KMS-11 (cell line): ENCODE measurements at regions not wholly inside any gene's neighbourhood (a gene's known extent, or its start where the extent isn't known, plus 50 kb on each side); places are given as distances from the start of the nearest gene placed in this dataset.
"Not testable (repeated sequence)": the region's sequence is repeated elsewhere in the genome, so short reads cannot be mapped to it uniquely, and the experiment has no call there.

ENCODE experiments used
- H2AFZ ChIP-seq: fragments of 200-600 bp; sonication (generic); 2 replicates; pipeline ENCODE4 v1.6.1; 2016; ENCODE audit warnings: antibody characterized with exemption, mixed run types, low read depth
- H3K27ac ChIP-seq: fragments of 200-600 bp; sonication (generic); 2 replicates; pipeline ENCODE4 v1.6.1; 2016; ENCODE audit warnings: mild to moderate bottlenecking, mixed run types
- H3K27me3 ChIP-seq: fragments of 200-600 bp; sonication (generic); 2 replicates; pipeline ENCODE4 v1.6.1; 2017; ENCODE audit warnings: mild to moderate bottlenecking, low read depth, mixed run types, moderate library complexity; ENCODE audit not compliant: insufficient read depth
- H3K36me3 ChIP-seq: fragments of 200-600 bp; sonication (generic); 2 replicates; pipeline ENCODE4 v1.6.1; 2017; ENCODE audit warnings: mild to moderate bottlenecking, mixed run types; ENCODE audit not compliant: insufficient read depth
- H3K4me1 ChIP-seq: fragments of 200-600 bp; sonication (generic); 2 replicates; pipeline ENCODE4 v1.6.1; 2016; ENCODE audit warnings: mild to moderate bottlenecking, low read depth, mixed run types; ENCODE audit not compliant: poor library complexity, severe bottlenecking
- H3K4me2 ChIP-seq: fragments of 200-600 bp; sonication (generic); 2 replicates; pipeline ENCODE4 v1.7.0; 2016; ENCODE audit warnings: mild to moderate bottlenecking, mixed run types
- H3K4me3 ChIP-seq: fragments of 200-600 bp; sonication (generic); IDR thresholded peaks from 2 replicates; pipeline ENCODE4 v1.6.1; 2017; ENCODE audit warnings: low read depth, low read length, mixed read lengths; ENCODE audit not compliant: insufficient read depth
- H3K79me2 ChIP-seq: fragments of 200-600 bp; sonication (generic); 2 replicates; pipeline ENCODE4 v1.6.1; 2016; ENCODE audit warnings: low read depth, mixed run types; ENCODE audit not compliant: insufficient read depth
- H3K9ac ChIP-seq: fragments of 200-600 bp; sonication (generic); 2 replicates; pipeline ENCODE4 v1.6.1; 2016; ENCODE audit warnings: mild to moderate bottlenecking, mixed run types
- H4K20me1 ChIP-seq: fragments of 200-600 bp; sonication (generic); 2 replicates; pipeline ENCODE4 v1.6.1; 2016; ENCODE audit warnings: mild to moderate bottlenecking, mixed run types; ENCODE audit not compliant: insufficient read depth
- TF ChIP-seq, protein P1 (sequence below): fragments of 200-600 bp; sonication (generic); conservative IDR thresholded peaks from 2 replicates; pipeline ENCODE4 v1.6.1; 2017; ENCODE audit warnings: low read depth, mild to moderate bottlenecking, antibody characterized with exemption, low read length, moderate library complexity, mixed read lengths

DNA sequence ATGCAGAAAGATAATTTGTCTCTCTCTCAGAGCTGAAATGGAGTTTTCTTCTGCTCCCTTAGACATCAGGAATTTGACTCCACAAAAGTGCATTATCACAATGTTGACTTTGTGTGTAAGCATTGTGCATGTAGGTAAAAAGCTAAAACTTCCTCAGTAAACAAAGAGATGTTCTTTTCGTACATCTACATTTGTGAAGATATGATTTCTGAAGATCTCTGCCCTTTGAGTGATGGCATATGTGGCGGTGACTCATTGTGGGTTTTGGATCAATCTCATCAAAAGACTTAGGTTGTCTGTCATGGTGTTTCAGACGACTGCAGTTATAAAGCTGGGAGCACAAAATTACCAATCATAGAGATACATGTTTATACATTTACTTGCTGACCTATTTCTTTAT, 411.4 kb upstream of the LMO3 start:
- Histone ChIP-seq H3K4me2 (no peak overlapping the region), H3K4me3 (no peak overlapping the region), H2AFZ (no peak overlapping the region), H3K27me3 (no peaks in the 10 kb centered on the region), H3K9ac (no peak overlapping the region), H3K4me1 (no peaks in the 10 kb centered on the region), H3K79me2 (no peaks in the 10 kb centered on the region), H4K20me1 (no peaks in the 10 kb centered on the region), H3K27ac (no peak overlapping the region), H3K36me3 (no peaks in the 10 kb centered on the region)
- TF ChIP-seq, protein P1, sequence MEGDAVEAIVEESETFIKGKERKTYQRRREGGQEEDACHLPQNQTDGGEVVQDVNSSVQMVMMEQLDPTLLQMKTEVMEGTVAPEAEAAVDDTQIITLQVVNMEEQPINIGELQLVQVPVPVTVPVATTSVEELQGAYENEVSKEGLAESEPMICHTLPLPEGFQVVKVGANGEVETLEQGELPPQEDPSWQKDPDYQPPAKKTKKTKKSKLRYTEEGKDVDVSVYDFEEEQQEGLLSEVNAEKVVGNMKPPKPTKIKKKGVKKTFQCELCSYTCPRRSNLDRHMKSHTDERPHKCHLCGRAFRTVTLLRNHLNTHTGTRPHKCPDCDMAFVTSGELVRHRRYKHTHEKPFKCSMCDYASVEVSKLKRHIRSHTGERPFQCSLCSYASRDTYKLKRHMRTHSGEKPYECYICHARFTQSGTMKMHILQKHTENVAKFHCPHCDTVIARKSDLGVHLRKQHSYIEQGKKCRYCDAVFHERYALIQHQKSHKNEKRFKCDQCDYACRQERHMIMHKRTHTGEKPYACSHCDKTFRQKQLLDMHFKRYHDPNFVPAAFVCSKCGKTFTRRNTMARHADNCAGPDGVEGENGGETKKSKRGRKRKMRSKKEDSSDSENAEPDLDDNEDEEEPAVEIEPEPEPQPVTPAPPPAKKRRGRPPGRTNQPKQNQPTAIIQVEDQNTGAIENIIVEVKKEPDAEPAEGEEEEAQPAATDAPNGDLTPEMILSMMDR, result no peak

DNA sequence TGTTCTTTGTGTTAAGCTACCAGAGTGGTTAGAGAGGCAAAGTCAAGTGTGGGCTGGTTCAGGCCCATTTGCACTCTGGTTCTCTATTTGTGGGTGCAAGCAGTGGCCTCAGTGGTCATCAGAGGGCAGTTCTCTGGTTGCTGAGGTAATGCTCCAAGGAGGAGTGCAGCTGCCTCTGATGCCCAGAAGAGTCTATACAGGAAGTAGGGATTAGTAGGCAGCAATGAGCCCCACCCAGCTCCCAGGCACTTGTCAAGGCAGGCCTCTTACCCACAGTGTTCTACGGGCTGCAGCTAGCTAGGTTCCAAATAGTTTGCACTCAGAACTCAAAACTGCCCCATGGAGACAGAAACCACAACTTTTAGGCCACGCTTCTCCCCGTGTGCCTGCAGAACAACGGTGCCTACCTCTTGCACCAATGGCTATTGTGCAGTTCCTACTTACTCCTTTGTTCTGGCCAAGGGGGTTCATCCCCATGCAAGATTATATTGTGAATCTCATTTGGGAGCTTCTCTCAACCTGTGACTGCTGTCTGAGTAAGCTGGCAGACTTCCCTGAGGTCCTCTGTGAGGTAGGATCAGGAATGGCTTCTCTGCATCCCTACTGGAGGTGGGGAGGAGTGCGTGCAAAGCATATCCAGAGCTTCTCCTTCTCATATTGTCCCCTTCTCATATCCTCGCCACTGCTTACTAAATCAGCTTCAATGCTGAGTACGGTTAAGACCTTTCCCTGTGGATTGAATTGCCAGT, 410.3 kb upstream of the LMO3 start:
- no peak overlapping the region for H2AFZ ChIP-seq
- no peak overlapping the region for H3K27ac ChIP-seq
- TF ChIP-seq, protein P1, result no peak
- H4K20me1 ChIP-seq, result no peaks in the 10 kb centered on the region
- no peaks in the 10 kb centered on the region for H3K27me3 ChIP-seq
- no peak overlapping the region for H3K9ac ChIP-seq
- no peak overlapping the region for H3K4me3 ChIP-seq
- H3K4me1 ChIP-seq, result no peaks in the 10 kb centered on the region
- H3K79me2 ChIP-seq, result no peaks in the 10 kb centered on the region
- H3K4me2 ChIP-seq, result no peak overlapping the region
- no peaks in the 10 kb centered on the region for H3K36me3 ChIP-seq

DNA sequence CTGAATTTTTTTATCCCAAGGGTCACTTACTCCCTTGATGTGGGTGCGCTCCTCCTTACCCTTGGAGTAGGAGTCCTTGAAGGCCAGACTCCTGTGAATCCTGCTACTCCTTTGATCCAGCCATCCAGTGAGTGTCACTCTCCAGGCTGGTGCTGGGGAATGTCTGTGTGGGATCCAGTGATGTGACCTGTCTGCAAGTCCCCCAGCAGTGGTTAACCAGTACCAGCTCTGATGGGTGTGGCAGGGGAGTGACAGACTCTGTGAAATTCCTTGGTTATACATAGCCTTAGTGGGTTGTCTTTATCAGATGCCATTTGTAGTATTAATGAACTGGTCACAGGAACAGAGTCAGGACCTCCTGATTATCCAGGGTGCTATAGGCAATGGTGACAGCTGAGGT, 409.5 kb upstream of the LMO3 start:
- H3K36me3 ChIP-seq, result no peaks in the 10 kb centered on the region

DNA sequence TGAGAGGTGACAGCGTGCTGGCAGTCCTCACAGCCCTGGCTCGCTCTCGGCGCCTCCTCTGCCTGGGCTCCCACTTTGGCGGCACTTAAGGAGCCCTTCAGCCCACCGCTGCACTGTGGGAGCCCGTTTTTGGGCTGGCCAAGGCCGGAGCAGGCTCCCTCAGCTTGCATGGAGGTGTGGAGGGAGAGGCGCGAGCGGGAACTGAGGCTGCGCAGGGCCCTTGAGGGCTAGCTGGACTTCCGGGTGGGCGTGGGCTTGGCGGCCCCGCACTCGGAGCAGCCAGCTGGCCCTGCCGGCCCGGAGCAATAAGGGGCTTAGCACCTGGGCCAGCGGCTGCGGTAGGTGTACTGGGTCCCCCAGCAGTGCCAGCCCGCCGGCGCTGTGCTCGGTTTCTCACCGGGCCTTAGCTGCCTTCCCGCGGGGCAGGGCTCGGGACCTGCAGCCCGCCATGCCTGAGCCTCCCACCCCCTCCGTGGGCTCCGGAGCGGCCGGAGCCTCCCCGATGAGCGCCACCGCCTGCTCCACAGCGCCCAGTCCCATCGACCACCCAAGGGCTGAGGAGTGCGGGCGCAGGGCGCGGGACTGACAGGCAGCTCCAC, 401.6 kb upstream of the LMO3 start:
- not testable (repeated sequence) for H2AFZ ChIP-seq, H3K4me1 ChIP-seq, H4K20me1 ChIP-seq, H3K79me2 ChIP-seq, H3K27ac ChIP-seq, H3K4me3 ChIP-seq, H3K36me3 ChIP-seq, H3K9ac ChIP-seq, H3K27me3 ChIP-seq, H3K4me2 ChIP-seq

More for the DNA sequence above, 409.5 kb upstream of the LMO3 start:
- H3K4me3 ChIP-seq, result no peak overlapping the region
- no peak overlapping the region for H3K4me2 ChIP-seq
- H4K20me1 ChIP-seq, result no peaks in the 10 kb centered on the region
- no peaks in the 10 kb centered on the region for H3K4me1 ChIP-seq
- H3K27me3 ChIP-seq, result no peaks in the 10 kb centered on the region
- no peak overlapping the region for H3K27ac ChIP-seq
- TF ChIP-seq, protein P1, result no peak
- no peak overlapping the region for H3K9ac ChIP-seq
- no peak overlapping the region for H2AFZ ChIP-seq
- no peaks in the 10 kb centered on the region for H3K79me2 ChIP-seq

DNA sequence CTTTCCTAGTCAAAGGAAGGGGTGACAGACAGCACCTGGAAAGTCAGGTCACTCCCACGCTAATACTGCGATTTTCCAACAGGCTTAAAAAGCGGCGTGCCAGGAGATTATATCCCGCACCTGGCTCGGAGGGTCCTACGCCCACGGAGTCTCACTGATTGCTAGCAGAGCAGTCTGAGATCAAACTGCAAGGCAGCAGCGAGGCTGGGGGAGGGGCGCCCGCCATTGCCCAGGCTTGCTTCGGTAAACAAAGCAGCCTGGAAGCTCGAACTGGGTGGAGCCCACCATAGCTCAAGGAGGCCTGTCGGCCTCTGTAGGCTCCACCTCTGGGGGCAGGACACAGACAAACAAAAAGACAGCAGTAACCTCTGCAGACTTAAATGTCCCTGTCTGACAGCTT, 392.6 kb upstream of the LMO3 start:
- H3K27ac ChIP-seq, H3K4me2 ChIP-seq, H3K4me3 ChIP-seq, H3K27me3 ChIP-seq, H3K4me1 ChIP-seq, H3K79me2 ChIP-seq, H3K36me3 ChIP-seq, H2AFZ ChIP-seq, H4K20me1 ChIP-seq, H3K9ac ChIP-seq: not testable (repeated sequence)
